HG03469 (cell line): ENCODE measurements at regions not wholly inside any gene's neighbourhood (a gene's known extent, or its start where the extent isn't known, plus 50 kb on each side); places are given as distances from the start of the nearest gene placed in this dataset.
"Not testable (repeated sequence)": the region's sequence is repeated elsewhere in the genome, so short reads cannot be mapped to it uniquely, and the experiment has no call there.

ENCODE experiments used
- ATAC-seq: cut with Tn5 transposase; IDR thresholded peaks from one replicate; pipeline ENCODE4 v1.9.1; 2021; ENCODE audit warnings: mild to moderate bottlenecking, moderate library complexity, moderate number of reproducible peaks; ENCODE audit not compliant: unreplicated experiment

GRCh38 chr11:41675205-41675604, 215.8 kb upstream of the LRRC4C start:
- ATAC-seq: no peak

- no peak for ATAC-seq
Measured at GRCh38 chr11:41713030-41713429, 253.6 kb upstream of the LRRC4C start.

- no peak for ATAC-seq
Measured at GRCh38 chr11:41714101-41714500, 254.6 kb upstream of the LRRC4C start.

GRCh38 chr11:41716862-41717261, 257.4 kb upstream of the LRRC4C start:
- ATAC-seq: no peak

GRCh38 chr11:41720761-41721160, 261.3 kb upstream of the LRRC4C start:
- no peak for ATAC-seq

GRCh38 chr11:41728161-41728560, 268.7 kb upstream of the LRRC4C start:
- ATAC-seq: not testable (repeated sequence)

GRCh38 chr11:41775296-41775695, 315.8 kb upstream of the LRRC4C start:
- ATAC-seq: no peak

- ATAC-seq: no peak
Measured at GRCh38 chr11:41779401-41779960, 320.0 kb upstream of the LRRC4C start.

- ATAC-seq: no peak
Measured at GRCh38 chr11:41781441-41781840, 322.0 kb upstream of the LRRC4C start.

GRCh38 chr11:41784513-41785335, 325.3 kb upstream of the LRRC4C start:
- ATAC-seq: no peak

GRCh38 chr11:41786087-41786486, 326.6 kb upstream of the LRRC4C start:
- ATAC-seq: no peak

GRCh38 chr11:41788177-41788576, 328.7 kb upstream of the LRRC4C start:
- no peak for ATAC-seq

GRCh38 chr11:41789376-41789775, 329.9 kb upstream of the LRRC4C start:
- ATAC-seq: no peak

- ATAC-seq: no peak
Measured at GRCh38 chr11:41795004-41795403, 335.6 kb upstream of the LRRC4C start.

GRCh38 chr11:41799754-41800153, 340.3 kb upstream of the LRRC4C start:
- no peak for ATAC-seq

- no peak for ATAC-seq
Measured at GRCh38 chr11:41803895-41804294, 344.4 kb upstream of the LRRC4C start.

- ATAC-seq: no peak
Measured at GRCh38 chr11:41816396-41816795, 356.9 kb upstream of the LRRC4C start.

- not testable (repeated sequence) for ATAC-seq
Measured at GRCh38 chr11:41824287-41824686, 364.8 kb upstream of the LRRC4C start.

- no peak for ATAC-seq
Measured at GRCh38 chr11:41826085-41826484, 366.6 kb upstream of the LRRC4C start.

GRCh38 chr11:41836431-41836830, 377.0 kb upstream of the LRRC4C start:
- no peak for ATAC-seq

- ATAC-seq: no peak
Measured at GRCh38 chr11:41842673-41843072, 383.2 kb upstream of the LRRC4C start.

- no peak for ATAC-seq
Measured at GRCh38 chr11:41845066-41845465, 385.6 kb upstream of the LRRC4C start.

- ATAC-seq: no peak
Measured at GRCh38 chr11:41848349-41848748, 388.9 kb upstream of the LRRC4C start.
